ENCODE measurements at regions not wholly inside any gene's neighbourhood (a gene's known extent, or its start where the extent isn't known, plus 50 kb on each side); places are given as distances from the start of the nearest gene placed in this dataset.
A peak's percentile ranks its signal among the peaks of the same experiment; 100 is the strongest.
"Not testable (repeated sequence)": the region's sequence is repeated elsewhere in the genome, so short reads cannot be mapped to it uniquely, and the experiment has no call there.

GRCh38 chr4:131883181-131883580 lies 1265.9 kb upstream of the PCDH10 start:
- not testable (repeated sequence) for DNase-seq (ENCODE audit: low spot score); H3K9me3 Mint-ChIP-seq (ENCODE audit: unreplicated experiment); H3K27ac Mint-ChIP-seq (ENCODE audit: unreplicated experiment); H3K27me3 Mint-ChIP-seq (ENCODE audit: unreplicated experiment); H3K36me3 Mint-ChIP-seq (ENCODE audit: low read depth, unreplicated experiment); H3K4me1 Mint-ChIP-seq (ENCODE audit: unreplicated experiment); H3K4me3 Mint-ChIP-seq (ENCODE audit: unreplicated experiment)

- H3K27me3 Mint-ChIP-seq (ENCODE audit: unreplicated experiment); H3K36me3 Mint-ChIP-seq (ENCODE audit: low read depth, unreplicated experiment); H3K4me3 Mint-ChIP-seq (ENCODE audit: unreplicated experiment); H3K9me3 Mint-ChIP-seq (ENCODE audit: unreplicated experiment); DNase-seq (ENCODE audit: low spot score); H3K27ac Mint-ChIP-seq (ENCODE audit: unreplicated experiment); H3K4me1 Mint-ChIP-seq (ENCODE audit: unreplicated experiment): not testable (repeated sequence)
These were observed 1223.4 kb upstream of the PCDH10 start for GRCh38 chr4:131925662-131926061.

GRCh38 chr4:131967646-131968045 lies 1181.4 kb upstream of the PCDH10 start:
- H3K27ac Mint-ChIP-seq (ENCODE audit: unreplicated experiment); H3K36me3 Mint-ChIP-seq (ENCODE audit: low read depth, unreplicated experiment); H3K27me3 Mint-ChIP-seq (ENCODE audit: unreplicated experiment); DNase-seq (ENCODE audit: low spot score); H3K9me3 Mint-ChIP-seq (ENCODE audit: unreplicated experiment); H3K4me3 Mint-ChIP-seq (ENCODE audit: unreplicated experiment); H3K4me1 Mint-ChIP-seq (ENCODE audit: unreplicated experiment): not testable (repeated sequence)

DNA sequence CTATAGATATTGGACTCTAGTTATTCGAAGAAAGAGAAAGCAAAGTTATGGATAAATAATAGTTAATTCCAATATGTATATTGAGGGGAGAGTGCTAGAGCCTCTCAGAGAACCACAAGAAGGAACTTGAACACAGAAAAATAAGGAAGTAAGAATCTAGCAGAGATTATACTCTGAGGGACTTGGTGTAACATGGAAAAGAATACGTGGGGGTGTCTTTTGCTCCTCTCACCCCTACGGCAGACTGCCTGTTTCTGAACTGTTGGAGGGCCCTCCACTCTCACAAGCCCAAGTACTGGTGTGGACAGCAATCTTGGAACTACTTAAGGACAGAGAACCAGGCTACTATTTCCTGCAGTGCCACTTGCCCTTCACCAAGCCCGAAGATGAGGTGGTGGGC lies 1174.4 kb upstream of the PCDH10 start:
- Mint-ChIP-seq H3K27ac (ENCODE audit: unreplicated experiment) (peak overlapping the region; percentile 42), H3K36me3 (ENCODE audit: low read depth, unreplicated experiment) (peaks cover 19% of the 10 kb centered on the region), H3K27me3 (ENCODE audit: unreplicated experiment) (peaks cover 5% of the 10 kb centered on the region), H3K4me3 (ENCODE audit: unreplicated experiment) (peak overlapping the region; percentile 49), H3K9me3 (ENCODE audit: unreplicated experiment) (peaks cover 4% of the 10 kb centered on the region), H3K4me1 (ENCODE audit: unreplicated experiment) (no peaks in the 10 kb centered on the region)
- TF ChIP-seq CTCF (IDR thresholded peaks at IDR 0.05; ENCODE audit: unreplicated experiment) = no peak
- DNase-seq (ENCODE audit: low spot score) = no peak

GRCh38 chr4:131975276-131976132 lies 1173.6 kb upstream of the PCDH10 start:
- H3K36me3 Mint-ChIP-seq (ENCODE audit: low read depth, unreplicated experiment) = peaks cover 19% of the 10 kb centered on the region
- H3K27me3 Mint-ChIP-seq (ENCODE audit: unreplicated experiment); H3K4me3 Mint-ChIP-seq (ENCODE audit: unreplicated experiment); H3K4me1 Mint-ChIP-seq (ENCODE audit: unreplicated experiment); DNase-seq (ENCODE audit: low spot score); H3K27ac Mint-ChIP-seq (ENCODE audit: unreplicated experiment); H3K9me3 Mint-ChIP-seq (ENCODE audit: unreplicated experiment): not testable (repeated sequence)

DNA sequence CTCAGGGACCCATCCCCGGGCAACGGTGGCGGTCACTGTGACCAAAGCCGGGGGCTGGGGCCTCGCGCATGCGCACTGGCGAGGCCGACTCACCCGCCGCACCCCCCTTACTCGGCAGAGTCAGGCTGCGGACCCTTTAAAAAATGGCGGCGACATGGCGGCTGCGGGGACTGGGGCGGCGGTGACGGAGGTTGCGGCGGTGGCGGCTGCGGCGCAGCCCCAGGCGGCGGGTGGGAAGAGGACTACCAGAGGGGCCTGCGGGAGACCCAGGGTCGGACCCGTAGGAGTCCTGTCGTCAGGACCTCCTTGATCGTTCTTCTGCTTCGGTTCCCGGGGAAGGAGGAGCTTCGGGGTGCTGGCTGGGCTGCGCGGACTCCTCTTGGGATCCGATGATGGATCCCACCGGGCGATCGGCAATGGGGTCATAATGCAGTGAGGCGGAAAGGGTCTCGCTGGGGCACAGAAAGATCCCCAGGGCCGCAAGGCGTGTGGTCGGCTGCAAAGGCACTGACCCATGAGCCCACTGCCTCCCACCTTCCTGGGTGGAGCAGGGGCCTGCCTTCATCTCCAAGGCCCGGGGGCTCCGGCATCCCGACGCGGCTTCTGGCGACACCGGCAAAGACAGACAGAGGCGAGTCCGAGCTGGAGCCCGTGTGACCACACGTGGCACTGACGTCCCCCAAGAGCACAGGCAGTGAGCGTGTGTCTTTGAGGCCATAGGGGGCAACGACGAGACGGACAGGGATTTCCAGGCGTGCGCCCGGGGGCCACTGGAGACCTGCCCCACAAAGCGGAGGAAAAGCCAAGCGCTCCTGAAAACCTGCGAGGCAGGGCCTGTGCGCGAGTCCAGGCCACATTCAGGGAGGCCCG lies 1172.7 kb upstream of the PCDH10 start:
- H3K9me3 Mint-ChIP-seq (ENCODE audit: unreplicated experiment); H3K4me1 Mint-ChIP-seq (ENCODE audit: unreplicated experiment); H3K27me3 Mint-ChIP-seq (ENCODE audit: unreplicated experiment); H3K27ac Mint-ChIP-seq (ENCODE audit: unreplicated experiment); DNase-seq (ENCODE audit: low spot score); H3K4me3 Mint-ChIP-seq (ENCODE audit: unreplicated experiment): not testable (repeated sequence)
- H3K36me3 Mint-ChIP-seq (ENCODE audit: low read depth, unreplicated experiment) = peaks cover 19% of the 10 kb centered on the region

- no peak overlapping the region for H3K4me3 Mint-ChIP-seq (ENCODE audit: unreplicated experiment)
- no peak overlapping the region for H3K27ac Mint-ChIP-seq (ENCODE audit: unreplicated experiment)
- peaks cover 5% of the 10 kb centered on the region for H3K27me3 Mint-ChIP-seq (ENCODE audit: unreplicated experiment)
- DNase-seq (ENCODE audit: low spot score) = no peak
- no peak for TF ChIP-seq CTCF (IDR thresholded peaks at IDR 0.05; ENCODE audit: unreplicated experiment)
- peaks cover 19% of the 10 kb centered on the region for H3K36me3 Mint-ChIP-seq (ENCODE audit: low read depth, unreplicated experiment)
- H3K9me3 Mint-ChIP-seq (ENCODE audit: unreplicated experiment) = peaks cover 4% of the 10 kb centered on the region
- H3K4me1 Mint-ChIP-seq (ENCODE audit: unreplicated experiment) = no peaks in the 10 kb centered on the region
These were observed 1171.0 kb upstream of the PCDH10 start for GRCh38 chr4:131978120-131978519.
